ENCODE measurements at regions not wholly inside any gene's neighbourhood (a gene's known extent, or its start where the extent isn't known, plus 50 kb on each side); places are given as distances from the start of the nearest gene placed in this dataset.
"Not testable (repeated sequence)": the region's sequence is repeated elsewhere in the genome, so short reads cannot be mapped to it uniquely, and the experiment has no call there.

GRCh38 chr9:31210978-31211570 is 1173.4 kb upstream of the ACO1 start:
- DNase-seq = peak; percentile 58

GRCh38 chr9:31229976-31230375 is 1154.5 kb upstream of the ACO1 start:
- DNase-seq = not testable (repeated sequence)

- DNase-seq = no peak
These were observed 1152.0 kb upstream of the ACO1 start for GRCh38 chr9:31232485-31232884.

GRCh38 chr9:31236344-31236743 is 1148.1 kb upstream of the ACO1 start:
- DNase-seq = no peak

GRCh38 chr9:31243386-31243785 is 1141.1 kb upstream of the ACO1 start:
- no peak for DNase-seq

GRCh38 chr9:31248156-31248555 is 1136.3 kb upstream of the ACO1 start:
- no peak for DNase-seq

GRCh38 chr9:31251386-31251785 is 1133.1 kb upstream of the ACO1 start:
- DNase-seq = no peak

GRCh38 chr9:31253800-31254762 is 1130.4 kb upstream of the ACO1 start:
- DNase-seq = no peak

GRCh38 chr9:31255211-31255610 is 1129.2 kb upstream of the ACO1 start:
- no peak for DNase-seq

- DNase-seq = no peak
These were observed 1124.6 kb upstream of the ACO1 start for GRCh38 chr9:31259824-31260223.

- no peak for DNase-seq
These were observed 1111.8 kb upstream of the ACO1 start for GRCh38 chr9:31272456-31273295.

- no peak for DNase-seq
These were observed 1109.0 kb upstream of the ACO1 start for GRCh38 chr9:31275419-31275818.

GRCh38 chr9:31290731-31291130 is 1093.7 kb upstream of the ACO1 start:
- no peak for DNase-seq

GRCh38 chr9:31302620-31303418 is 1081.6 kb upstream of the ACO1 start:
- no peak for DNase-seq

- DNase-seq = no peak
These were observed 1079.9 kb upstream of the ACO1 start for GRCh38 chr9:31304576-31304975.

GRCh38 chr9:31314241-31314640 is 1070.2 kb upstream of the ACO1 start:
- no peak for DNase-seq

- DNase-seq = no peak
These were observed 1063.9 kb upstream of the ACO1 start for GRCh38 chr9:31320494-31320893.

GRCh38 chr9:31321256-31321655 is 1063.2 kb upstream of the ACO1 start:
- no peak for DNase-seq

GRCh38 chr9:31321686-31322085 is 1062.8 kb upstream of the ACO1 start:
- DNase-seq = no peak

GRCh38 chr9:31323726-31324444 is 1060.6 kb upstream of the ACO1 start:
- no peak for DNase-seq

- no peak for DNase-seq
These were observed 1058.7 kb upstream of the ACO1 start for GRCh38 chr9:31325778-31326177.

GRCh38 chr9:31326883-31327282 is 1057.6 kb upstream of the ACO1 start:
- DNase-seq = not testable (repeated sequence)
